Thyroid gland (tissue), 4 donors: ENCODE measurements at regions not wholly inside any gene's neighbourhood (a gene's known extent, or its start where the extent isn't known, plus 50 kb on each side); places are given as distances from the start of the nearest gene placed in this dataset.

Experiments
- DNase-seq, 2 donors: peaks; one replicate each; pipeline ENCODE4 v3.0.0-alpha.2; 2019
- H3K27ac ChIP-seq, 3 donors: fragments of 200-600 bp; sonication (generic); 1 replicate in 2 of 3; 2 replicates in 1 of 3; pipeline ENCODE4 v1.5.1; 2016 to 2019; ENCODE audit warnings: mild to moderate bottlenecking in 1 of 3, moderate library complexity in 1 of 3
- H3K27me3 ChIP-seq: fragments of 200-600 bp; sonication (generic); one replicate; pipeline ENCODE4 v1.5.1; 2019
- H3K36me3 ChIP-seq, 2 donors: fragments of 200-600 bp; sonication (generic); one replicate each; pipeline ENCODE4 v1.5.1; 2016 to 2019
- H3K4me1 ChIP-seq, 2 donors: fragments of 200-600 bp; sonication (generic); one replicate each; pipeline ENCODE4 v1.5.1; 2017 to 2019
- H3K4me3 ChIP-seq, 3 donors: fragments of 200-600 bp; sonication (generic); replicated peaks in 1 of 3; 1 replicate in 2 of 3; 2 replicates in 1 of 3; pipeline ENCODE4 v1.5.1; 2016; ENCODE audit warnings: mild to moderate bottlenecking in 1 of 3
- H3K9me3 ChIP-seq: fragments of 200-600 bp; sonication (generic); one replicate; pipeline ENCODE4 v1.5.1; 2017
- CTCF ChIP-seq, 6 experiments: fragments of 200-600 bp in 3 of 6; fragments of 450-650 bp in 3 of 6; sonication (generic) in 3 of 6; IDR thresholded peaks; one replicate each; pipeline ENCODE4 v1.5.1; 2016 to 2019; ENCODE audit warnings: antibody characterized with exemption in 6 of 6, mild to moderate bottlenecking in 2 of 6, inconsistent platforms in 1 of 6, moderate library complexity in 1 of 6
- POLR2A ChIP-seq, 2 donors: fragments of 450-650 bp; IDR thresholded peaks; one replicate each; pipeline ENCODE4 v1.6.1; 2017; ENCODE audit warnings: antibody characterized with exemption in 2 of 2, mild to moderate bottlenecking in 2 of 2, moderate library complexity in 1 of 2
- WGBS, 2 donors: methylation state at CpG; one replicate each; pipeline ENCODE4 v1.1.5; 2017; 5-methylcytosine and 5-hydroxymethylcytosine counted together
- intact Hi-C: fragments of 100-400 bp; cut with DNase I; formaldehyde crosslinking; loops from one replicate; pipeline ENCODE4 v1.15.1; 2023

GRCh38 chr1:224541072-224541790, 74.9 kb upstream of the CNIH3 start:
- Histone ChIP-seq H3K9me3 (no peaks in the 10 kb centered on the region), H3K27ac (no peak overlapping the region), H3K4me1 (no peaks in the 10 kb centered on the region), H3K36me3 (no peaks in the 10 kb centered on the region), H3K27me3 (no peaks in the 10 kb centered on the region), H3K4me3 (no peak overlapping the region)
- WGBS, 2 donors, result 69 to 81% methylated on average over 3 of the region's 3 CpGs
- DNase-seq, result no peak
- intact Hi-C loops, result no loop called here
- TF ChIP-seq CTCF (IDR thresholded peaks at IDR 0.05), result no peak
- no peak for TF ChIP-seq POLR2A (IDR thresholded peaks at IDR 0.05)

GRCh38 chr1:224541901-224542630, 74.1 kb upstream of the CNIH3 start:
- no peak overlapping the region for H3K27ac ChIP-seq
- H3K36me3 ChIP-seq, result no peaks in the 10 kb centered on the region
- H3K4me1 ChIP-seq, result no peaks in the 10 kb centered on the region
- H3K9me3 ChIP-seq, result no peaks in the 10 kb centered on the region
- intact Hi-C loops, result no loop called here
- DNase-seq, result no peak
- no peaks in the 10 kb centered on the region for H3K27me3 ChIP-seq
- no peak for TF ChIP-seq CTCF (IDR thresholded peaks at IDR 0.05)
- no peak for TF ChIP-seq POLR2A (IDR thresholded peaks at IDR 0.05)
- no peak overlapping the region for H3K4me3 ChIP-seq
- WGBS, 2 donors, result 73 to 81% methylated on average over 5 of the region's 5 CpGs

- Histone ChIP-seq H3K27me3 (no peaks in the 10 kb centered on the region), H3K9me3 (no peaks in the 10 kb centered on the region), H3K27ac (no peak overlapping the region), H3K36me3 (no peaks in the 10 kb centered on the region), H3K4me1 (no peaks in the 10 kb centered on the region), H3K4me3 (no peak overlapping the region)
- intact Hi-C loops, result no loop called here
- no peak for TF ChIP-seq POLR2A (IDR thresholded peaks at IDR 0.05)
- TF ChIP-seq CTCF (IDR thresholded peaks at IDR 0.05), result no peak
- 74 to 90% methylated on average over 7 of the region's 7 CpGs for WGBS, 2 donors
- DNase-seq, result no peak
Observed at GRCh38 chr1:224542783-224543440, 73.2 kb upstream of the CNIH3 start.

GRCh38 chr1:224543453-224543852, 72.7 kb upstream of the CNIH3 start:
- H3K4me1 ChIP-seq, result no peaks in the 10 kb centered on the region
- no peaks in the 10 kb centered on the region for H3K36me3 ChIP-seq

More at GRCh38 chr1:224543453-224543852, 72.7 kb upstream of the CNIH3 start:
- TF ChIP-seq CTCF (IDR thresholded peaks at IDR 0.05), result no peak
- TF ChIP-seq POLR2A (IDR thresholded peaks at IDR 0.05), result no peak
- H3K4me3 ChIP-seq, result no peak overlapping the region
- intact Hi-C loops, result no loop called here
- no peak for DNase-seq
- no peaks in the 10 kb centered on the region for H3K9me3 ChIP-seq
- no peaks in the 10 kb centered on the region for H3K27me3 ChIP-seq
- no peak overlapping the region for H3K27ac ChIP-seq
- 98 to 100% methylated on average over 1 of the region's 1 CpG for WGBS, 2 donors
